HG03135 (cell line): ENCODE measurements at regions not wholly inside any gene's neighbourhood (a gene's known extent, or its start where the extent isn't known, plus 50 kb on each side); places are given as distances from the start of the nearest gene placed in this dataset.
"Not testable (repeated sequence)": the region's sequence is repeated elsewhere in the genome, so short reads cannot be mapped to it uniquely, and the experiment has no call there.

Source experiments
- ATAC-seq: cut with Tn5 transposase; IDR thresholded peaks from one replicate; pipeline ENCODE4 v1.9.1; 2021; ENCODE audit warnings: mild to moderate bottlenecking, moderate library complexity; ENCODE audit not compliant: unreplicated experiment

- no peak for ATAC-seq
Observed at GRCh38 chr6:121544691-121545090, 109.2 kb downstream of the GJA1 start.

DNA sequence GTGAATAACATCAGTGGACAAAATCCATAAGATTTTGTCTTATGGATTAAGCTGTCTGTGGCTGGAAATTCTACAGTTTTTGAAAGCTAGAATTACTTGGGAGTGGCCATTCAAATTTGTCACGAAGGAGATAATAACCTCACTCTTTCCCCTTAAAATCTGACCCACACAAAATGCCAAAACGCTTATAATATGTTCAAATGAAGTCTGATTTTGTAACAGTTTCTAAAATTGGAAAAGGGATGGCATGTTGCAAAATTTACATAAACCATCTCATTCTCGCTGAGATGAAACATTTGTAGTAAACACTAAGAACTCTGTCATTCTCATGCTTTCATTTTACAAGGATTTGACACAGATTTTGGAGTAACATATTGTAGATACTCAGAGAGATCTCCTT, 112.7 kb downstream of the GJA1 start:
- no peak for ATAC-seq

DNA sequence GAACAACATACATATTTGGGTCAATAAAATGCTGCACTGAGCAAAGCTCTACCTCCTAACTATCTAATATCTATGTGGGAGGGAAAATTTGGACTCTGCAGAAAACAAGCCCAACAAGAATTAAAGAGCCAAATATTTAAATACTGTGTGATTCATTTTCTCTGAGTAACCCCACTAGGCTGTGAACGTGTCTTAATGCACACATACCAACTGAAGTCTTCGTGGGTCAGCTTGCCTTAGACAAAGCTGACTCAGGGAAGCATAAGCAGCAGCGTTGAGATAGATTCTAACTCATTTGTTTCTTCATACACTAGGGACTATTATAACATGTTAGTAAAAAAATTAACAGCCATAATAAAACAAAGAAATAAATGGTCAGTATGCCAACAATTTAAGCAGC, 114.3 kb downstream of the GJA1 start:
- ATAC-seq, result no peak

GRCh38 chr6:121550491-121551010, 115.1 kb downstream of the GJA1 start:
- no peak for ATAC-seq

GRCh38 chr6:121555201-121555600, 119.8 kb downstream of the GJA1 start:
- ATAC-seq, result no peak

DNA sequence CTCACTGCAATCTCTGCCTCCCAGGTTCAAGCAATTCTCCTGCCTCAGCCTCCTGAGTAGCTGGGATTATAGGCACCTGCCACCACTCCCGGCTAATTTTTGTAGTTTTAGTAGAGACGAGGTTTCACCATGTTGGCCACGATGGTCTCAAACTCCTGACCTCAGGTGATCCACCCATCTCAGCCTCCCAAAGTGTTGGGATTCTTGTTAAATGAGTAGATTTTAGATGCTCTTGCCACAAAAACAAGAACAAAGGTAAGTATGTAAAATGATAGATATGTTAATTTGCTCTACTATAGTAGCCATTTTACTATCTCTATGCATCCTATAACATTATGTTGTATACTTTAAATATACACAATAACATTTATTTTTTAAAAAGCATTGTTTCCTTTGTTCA, 120.7 kb downstream of the GJA1 start:
- ATAC-seq, result not testable (repeated sequence)

DNA sequence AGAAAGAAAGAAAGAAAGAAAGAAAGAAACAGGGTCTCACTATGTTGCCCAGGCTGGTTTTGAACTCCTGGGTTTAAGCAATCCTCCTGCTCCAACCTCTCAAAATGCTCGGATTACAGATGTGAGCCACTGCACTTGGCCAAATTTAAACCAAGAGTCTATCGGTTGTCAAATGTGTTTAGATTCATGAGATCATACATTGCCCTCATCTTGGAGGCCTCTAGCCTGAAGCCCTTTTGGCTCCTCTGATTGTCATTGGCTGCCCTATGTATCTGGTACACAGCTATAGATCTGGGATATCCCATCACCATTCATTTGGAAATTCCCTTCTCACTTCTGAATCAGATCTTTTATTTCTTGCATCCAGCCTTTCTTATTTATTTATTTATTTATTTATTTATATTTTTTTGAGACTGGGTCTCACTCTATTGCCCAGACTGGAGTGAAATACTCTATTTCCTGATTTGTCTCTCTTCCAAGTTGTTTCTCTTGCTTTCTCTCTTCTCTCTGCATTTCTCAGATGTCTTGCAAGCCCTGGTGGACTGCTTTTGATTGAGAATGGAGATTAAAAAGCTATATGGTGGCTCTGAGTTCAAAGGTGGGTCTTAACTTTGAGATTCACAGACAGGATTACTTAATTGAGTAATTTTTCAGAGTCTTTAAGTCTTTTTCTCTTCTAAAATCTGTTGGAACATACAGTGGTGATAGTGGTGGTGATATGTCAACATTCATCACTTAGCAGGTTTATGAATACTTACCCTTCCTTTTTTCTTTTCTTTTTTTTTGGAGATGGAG, 121.9 kb downstream of the GJA1 start:
- ATAC-seq, result no peak

DNA sequence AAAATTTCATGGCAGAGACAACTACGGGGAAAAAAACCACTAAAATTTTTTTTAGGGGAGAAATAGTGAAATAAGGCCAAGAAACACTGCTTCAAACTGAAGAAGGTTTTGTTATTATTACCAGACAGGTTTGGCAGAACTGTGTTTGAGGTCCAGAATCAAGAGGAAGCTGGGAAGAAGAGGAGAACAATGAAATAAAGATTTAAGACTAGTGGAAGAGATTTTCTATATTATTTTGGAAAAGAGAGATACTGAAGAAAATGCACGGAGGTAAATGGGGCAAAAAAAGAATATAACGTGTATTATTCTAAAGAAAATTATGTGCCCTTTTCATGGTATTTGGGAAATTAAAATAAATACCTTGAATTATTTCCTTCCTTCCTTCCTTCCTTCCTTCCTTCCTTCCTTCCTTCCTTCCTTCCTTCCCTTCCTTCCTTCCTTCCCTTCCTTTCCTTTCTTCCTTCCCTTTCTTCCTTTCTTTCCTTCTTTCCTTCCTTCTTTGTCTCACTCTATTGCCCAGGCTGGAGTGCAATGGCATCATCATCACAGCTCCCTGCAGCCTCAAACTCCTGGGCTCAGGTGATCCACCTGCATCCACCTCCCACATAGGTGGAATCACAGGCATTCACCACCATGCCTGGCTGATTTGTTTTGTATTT, 124.3 kb downstream of the GJA1 start:
- no peak for ATAC-seq

- no peak for ATAC-seq
Observed at GRCh38 chr6:121560476-121560875, 125.0 kb downstream of the GJA1 start.

- no peak for ATAC-seq
Observed at GRCh38 chr6:121563286-121563685, 127.8 kb downstream of the GJA1 start.

GRCh38 chr6:121564529-121564928, 129.1 kb downstream of the GJA1 start:
- ATAC-seq, result not testable (repeated sequence)

DNA sequence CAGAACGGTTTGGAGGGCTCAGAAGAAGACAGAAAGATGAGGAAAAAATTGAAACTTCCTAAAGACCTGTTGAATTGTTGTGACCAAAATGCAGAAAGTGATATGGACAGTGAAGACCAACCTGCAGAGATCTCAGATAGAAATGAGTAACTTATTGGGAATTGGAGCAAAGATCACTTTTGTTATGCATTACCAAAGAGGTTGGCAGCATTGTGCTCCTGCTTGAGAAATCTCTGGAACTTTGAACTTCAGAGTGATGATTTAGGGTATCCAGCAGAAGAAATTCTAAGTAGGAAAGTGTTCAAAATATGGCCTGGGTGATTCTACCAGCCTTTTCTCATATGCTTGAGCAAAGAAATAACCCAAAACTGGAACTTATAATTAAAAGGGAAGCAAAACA, 136.0 kb downstream of the GJA1 start:
- no peak for ATAC-seq

DNA sequence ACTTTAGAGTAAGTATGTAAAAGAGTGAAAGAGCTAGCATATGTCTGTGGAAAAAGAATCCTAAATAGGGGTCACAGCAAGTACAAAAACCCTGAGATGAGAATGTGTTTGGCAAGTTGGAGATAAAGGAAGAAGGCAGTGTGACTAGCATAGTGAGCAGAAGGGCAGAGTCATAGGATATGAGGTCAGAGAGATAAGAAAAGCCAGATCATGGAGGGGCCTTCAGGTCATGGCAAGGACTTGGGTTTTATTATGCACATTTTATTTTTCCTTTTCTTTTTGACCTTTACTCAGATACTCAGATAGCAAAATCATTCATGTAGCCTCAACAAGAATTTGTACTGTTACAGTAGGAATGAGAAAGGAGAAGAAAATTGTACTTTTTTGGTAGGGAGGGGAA, 138.0 kb downstream of the GJA1 start:
- ATAC-seq, result no peak

DNA sequence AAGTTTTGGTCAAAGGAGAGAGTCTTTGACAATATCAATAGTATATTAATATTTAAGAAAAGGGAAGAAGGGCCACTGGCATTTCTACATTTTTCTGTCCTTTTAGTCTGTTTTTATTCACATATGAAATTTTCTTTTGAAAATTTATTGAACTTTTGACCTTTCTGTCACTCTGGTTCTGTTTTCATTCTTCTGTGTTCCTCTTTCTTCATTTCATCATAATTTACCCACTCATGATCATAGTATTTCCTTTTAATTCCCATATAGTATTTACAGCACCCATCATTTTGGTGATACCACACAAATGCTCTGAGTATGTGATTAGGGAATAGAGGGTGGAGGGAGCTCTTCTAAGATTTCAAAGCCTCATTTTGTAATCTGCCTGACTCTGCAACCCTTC, 142.8 kb downstream of the GJA1 start:
- no peak for ATAC-seq

GRCh38 chr6:121579478-121579877, 144.0 kb downstream of the GJA1 start:
- ATAC-seq, result no peak

GRCh38 chr6:121581327-121581726, 145.9 kb downstream of the GJA1 start:
- no peak for ATAC-seq

- no peak for ATAC-seq
Observed at GRCh38 chr6:121582262-121582661, 146.8 kb downstream of the GJA1 start.

DNA sequence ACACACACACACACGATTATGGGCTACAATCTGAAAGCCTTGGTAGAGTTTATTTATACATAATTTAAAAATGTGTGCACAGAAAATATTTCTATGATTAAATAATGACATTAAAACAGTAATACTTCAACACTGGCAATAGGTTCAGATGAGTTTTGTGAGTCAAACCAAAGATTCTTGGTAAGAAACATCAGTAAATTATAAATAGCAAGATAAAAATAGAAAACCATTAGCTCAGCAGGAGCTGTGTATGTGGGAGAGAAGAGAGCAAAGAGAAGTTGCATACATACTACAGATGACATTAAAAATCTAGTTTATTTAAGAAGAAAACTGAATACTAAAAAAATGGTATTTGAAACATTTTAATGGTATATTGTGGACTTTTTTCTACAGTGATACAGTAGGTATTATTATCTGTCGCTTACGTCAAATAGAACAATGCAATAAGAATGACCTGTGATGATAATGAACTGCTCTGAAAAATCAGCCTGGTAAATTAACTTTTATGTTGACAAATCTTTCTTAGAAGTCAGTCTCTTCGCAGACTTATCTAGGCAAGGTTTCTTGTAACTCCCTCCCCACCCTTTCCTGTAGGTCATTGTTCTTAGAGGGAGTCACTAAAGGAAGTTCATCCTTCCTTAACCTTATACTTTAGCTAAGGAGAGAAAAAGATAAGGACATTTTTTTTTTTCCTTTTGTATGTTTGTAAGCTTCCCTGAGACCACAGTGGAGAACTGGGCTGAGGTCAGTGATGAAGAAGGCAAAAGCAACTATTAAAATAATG, 149.3 kb downstream of the GJA1 start:
- no peak for ATAC-seq

DNA sequence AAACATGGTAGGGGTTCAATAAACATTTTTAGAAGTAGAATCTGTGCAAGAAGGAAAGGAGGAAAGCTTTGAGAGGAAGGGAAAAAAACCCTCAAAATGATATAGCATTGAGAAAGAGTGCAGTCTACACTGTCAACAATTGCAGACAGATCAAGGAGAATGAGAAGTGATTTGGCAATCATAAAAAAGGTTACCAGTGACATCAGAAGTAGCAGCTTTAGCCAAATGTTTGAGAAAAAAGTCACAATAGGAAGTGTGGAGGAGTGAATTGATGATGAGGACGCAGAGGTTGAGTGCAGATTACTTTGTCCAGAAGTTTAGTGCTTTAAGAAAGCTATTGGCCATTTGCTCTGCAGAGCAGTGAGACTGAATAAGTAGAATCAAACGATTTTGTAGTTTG, 155.0 kb downstream of the GJA1 start:
- ATAC-seq, result no peak

DNA sequence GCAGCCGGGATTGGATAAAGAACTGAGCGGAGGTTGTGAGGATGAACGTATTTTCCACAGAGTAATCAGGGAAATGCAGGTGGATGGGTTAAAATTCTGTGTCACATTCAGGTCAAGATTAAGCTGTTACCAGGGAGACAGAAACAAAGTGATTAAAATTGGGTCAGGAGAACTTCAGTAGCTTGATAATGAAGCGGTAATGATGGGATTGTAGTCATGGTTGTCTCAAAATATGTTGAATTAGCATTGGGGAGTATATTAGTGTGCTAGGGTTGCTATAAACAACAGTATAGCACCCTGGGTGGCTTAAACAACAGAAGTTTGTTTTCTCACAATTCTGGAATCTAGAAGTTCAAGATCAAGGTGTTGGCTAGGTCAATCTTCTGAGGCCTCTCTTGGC, 155.5 kb downstream of the GJA1 start:
- no peak for ATAC-seq

GRCh38 chr6:121592261-121592935, 157.0 kb downstream of the GJA1 start:
- no peak for ATAC-seq
